ENCODE measurements at regions not wholly inside any gene's neighbourhood (a gene's known extent, or its start where the extent isn't known, plus 50 kb on each side); places are given as distances from the start of the nearest gene placed in this dataset.

GRCh38 chr7:77484785-77485184, 52.3 kb upstream of the PTPN12 start:
- TF ChIP-seq CTCF (IDR thresholded peaks at IDR 0.05): no peak
- TF ChIP-seq POLR2AphosphoS5 (IDR thresholded peaks at IDR 0.05): no peak
